ENCODE measurements at regions not wholly inside any gene's neighbourhood (a gene's known extent, or its start where the extent isn't known, plus 50 kb on each side); places are given as distances from the start of the nearest gene placed in this dataset.

GRCh38 chr6:90351696-90352095 lies 55.1 kb upstream of the BACH2 start:
- TF ChIP-seq, protein P1, sequence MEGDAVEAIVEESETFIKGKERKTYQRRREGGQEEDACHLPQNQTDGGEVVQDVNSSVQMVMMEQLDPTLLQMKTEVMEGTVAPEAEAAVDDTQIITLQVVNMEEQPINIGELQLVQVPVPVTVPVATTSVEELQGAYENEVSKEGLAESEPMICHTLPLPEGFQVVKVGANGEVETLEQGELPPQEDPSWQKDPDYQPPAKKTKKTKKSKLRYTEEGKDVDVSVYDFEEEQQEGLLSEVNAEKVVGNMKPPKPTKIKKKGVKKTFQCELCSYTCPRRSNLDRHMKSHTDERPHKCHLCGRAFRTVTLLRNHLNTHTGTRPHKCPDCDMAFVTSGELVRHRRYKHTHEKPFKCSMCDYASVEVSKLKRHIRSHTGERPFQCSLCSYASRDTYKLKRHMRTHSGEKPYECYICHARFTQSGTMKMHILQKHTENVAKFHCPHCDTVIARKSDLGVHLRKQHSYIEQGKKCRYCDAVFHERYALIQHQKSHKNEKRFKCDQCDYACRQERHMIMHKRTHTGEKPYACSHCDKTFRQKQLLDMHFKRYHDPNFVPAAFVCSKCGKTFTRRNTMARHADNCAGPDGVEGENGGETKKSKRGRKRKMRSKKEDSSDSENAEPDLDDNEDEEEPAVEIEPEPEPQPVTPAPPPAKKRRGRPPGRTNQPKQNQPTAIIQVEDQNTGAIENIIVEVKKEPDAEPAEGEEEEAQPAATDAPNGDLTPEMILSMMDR (conservative IDR thresholded peaks at IDR 0.05; ENCODE audit: control insufficient read depth, insufficient read depth, low read depth, low read length) = no peak
- no peak overlapping the region for H3K4me3 ChIP-seq (ENCODE audit: control insufficient read depth, low read depth, low read length)
- DNase-seq (ENCODE audit: low read depth) = peak; percentile 80

DNA sequence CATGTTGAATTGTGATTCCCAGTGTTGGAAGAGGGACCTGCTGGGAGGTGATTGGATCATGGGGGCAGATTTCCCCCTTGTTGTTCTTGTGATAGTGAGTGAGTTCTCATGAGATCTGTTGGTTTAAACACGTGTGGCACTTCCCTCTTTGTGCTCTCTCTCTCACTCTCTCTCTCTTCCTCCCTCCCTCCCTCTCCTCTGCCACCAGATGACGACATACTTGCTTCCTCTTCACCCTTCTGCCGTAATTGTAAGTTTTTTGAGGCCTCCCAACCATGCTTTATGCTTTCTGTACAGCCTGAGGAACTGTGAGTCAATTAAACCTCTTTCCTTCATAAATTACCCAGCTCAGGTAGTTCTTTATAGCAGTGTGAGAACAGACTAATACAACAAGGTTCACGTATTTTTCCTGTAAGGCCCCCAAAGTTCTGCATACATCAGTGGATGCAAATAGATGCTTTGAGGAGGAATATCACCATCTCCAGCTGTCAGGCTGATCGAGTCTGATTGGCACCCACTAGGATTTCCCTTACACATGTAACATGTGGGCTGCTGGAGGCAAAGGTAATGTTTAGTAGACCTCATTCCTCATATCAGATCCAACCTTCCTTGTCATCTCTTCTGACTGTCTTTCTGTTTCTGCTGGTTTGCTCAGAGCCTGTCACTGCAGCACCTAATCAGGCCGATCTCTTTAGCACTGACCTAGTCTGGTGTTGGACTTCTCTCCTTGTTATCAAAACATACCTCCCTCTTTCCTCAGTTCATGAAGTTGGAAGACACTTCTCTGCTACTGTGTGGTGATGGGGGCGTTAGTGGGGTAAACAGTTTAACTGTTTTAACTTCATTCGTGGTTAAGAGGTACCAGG lies 54.3 kb upstream of the BACH2 start:
- TF ChIP-seq, protein P1 (conservative IDR thresholded peaks at IDR 0.05; ENCODE audit: control insufficient read depth, insufficient read depth, low read depth, low read length) = no peak
- DNase-seq (ENCODE audit: low read depth) = no peak
- no peak overlapping the region for H3K4me3 ChIP-seq (ENCODE audit: control insufficient read depth, low read depth, low read length)

GRCh38 chr6:90347411-90347851 lies 50.8 kb upstream of the BACH2 start:
- TF ChIP-seq, protein P1 (conservative IDR thresholded peaks at IDR 0.05; ENCODE audit: control insufficient read depth, insufficient read depth, low read depth, low read length) = no peak
- H3K4me3 ChIP-seq (ENCODE audit: control insufficient read depth, low read depth, low read length) = no peak overlapping the region
- peak; percentile 59 for DNase-seq (ENCODE audit: low read depth)

DNA sequence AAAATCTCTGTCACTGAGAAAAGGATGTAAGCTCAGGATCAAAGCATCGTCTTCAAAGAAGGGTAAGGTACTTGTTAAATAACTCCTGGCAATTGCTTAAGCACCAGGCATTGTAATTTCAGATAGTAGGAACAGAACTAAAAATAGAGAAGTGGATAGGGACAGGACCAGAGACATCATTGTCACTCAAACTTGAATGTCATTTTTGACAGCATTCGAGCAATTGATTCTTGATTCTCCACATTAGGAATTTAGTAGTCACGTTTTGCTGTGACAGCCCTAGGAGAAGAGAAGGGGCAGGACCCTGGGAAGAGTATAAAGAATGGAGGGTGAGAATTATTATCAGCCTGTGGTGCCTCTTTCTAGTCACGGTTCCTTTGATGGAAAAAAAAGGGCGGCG lies 50.1 kb upstream of the BACH2 start:
- no peak overlapping the region for H3K4me3 ChIP-seq (ENCODE audit: control insufficient read depth, low read depth, low read length)
- no peak for DNase-seq (ENCODE audit: low read depth)
- TF ChIP-seq, protein P1 (conservative IDR thresholded peaks at IDR 0.05; ENCODE audit: control insufficient read depth, insufficient read depth, low read depth, low read length) = no peak
